NK-92 treated with Interleukin-12 subunit alpha and Interleukin-12 subunit beta, amount 100 ng/mL, for 24 hours (cell line): ENCODE measurements at regions not wholly inside any gene's neighbourhood (a gene's known extent, or its start where the extent isn't known, plus 50 kb on each side); places are given as distances from the start of the nearest gene placed in this dataset.

ENCODE experiments used
- DNase-seq: peaks from one replicate; lab custom pipeline; 2025; lab: John Stamatoyannopoulos, UW

DNA sequence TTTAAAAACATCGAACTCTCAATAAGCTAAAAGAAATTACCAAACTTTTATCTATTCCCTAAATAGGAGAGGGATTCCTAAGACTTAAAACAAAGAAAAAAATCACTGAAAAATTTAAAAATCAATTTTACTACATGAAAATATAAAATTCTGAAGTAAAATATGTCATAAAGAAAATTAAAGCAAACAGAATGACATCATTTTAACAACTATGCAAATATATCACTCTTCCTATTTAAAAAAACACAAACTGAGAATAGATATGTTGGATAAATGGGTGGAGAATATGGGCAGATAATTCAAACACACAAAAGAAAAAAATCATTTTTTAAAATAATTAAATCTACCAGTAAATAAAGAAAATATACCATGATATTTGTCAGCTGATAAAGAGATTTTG is 510.0 kb downstream of the BCL11B start:
- no peak for DNase-seq

DNA sequence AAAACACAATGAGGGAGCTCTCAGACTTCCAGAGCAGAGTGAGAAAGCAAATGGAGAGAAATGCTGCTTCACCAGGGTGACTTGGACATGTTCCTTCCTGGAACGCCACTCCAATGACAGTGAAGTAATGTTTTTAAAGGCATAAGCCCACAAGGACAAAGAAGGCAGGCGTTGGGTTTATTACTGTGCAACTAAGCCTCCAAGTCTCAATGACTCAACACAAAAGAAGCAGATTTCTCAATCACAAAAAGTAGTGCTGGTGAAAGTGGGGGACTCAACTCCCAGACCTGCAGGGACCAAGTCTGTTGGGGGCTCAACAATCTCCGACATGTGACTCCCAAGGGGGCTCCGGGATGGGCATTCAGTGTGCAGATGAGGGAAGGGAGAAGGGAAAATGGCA is 505.2 kb downstream of the BCL11B start:
- DNase-seq = no peak

DNA sequence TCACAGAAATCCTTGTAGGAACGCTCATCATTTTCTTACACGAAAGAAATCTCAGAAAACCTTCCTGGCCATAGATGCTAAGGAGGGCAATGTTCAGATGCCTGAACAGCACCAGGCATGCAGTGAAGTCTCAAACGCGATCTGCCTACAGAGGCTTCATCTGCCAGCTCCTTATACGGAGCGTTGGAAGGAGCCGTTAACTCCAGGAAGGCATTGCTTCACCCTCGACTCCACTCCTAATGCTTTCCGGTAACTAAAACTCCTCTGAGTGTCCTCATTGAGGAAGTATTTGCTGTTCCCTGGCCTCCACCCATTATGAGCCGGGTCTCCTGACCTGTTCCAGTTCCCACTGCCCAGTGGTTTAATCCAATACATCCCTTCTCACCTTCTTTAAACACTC is 502.7 kb downstream of the BCL11B start:
- no peak for DNase-seq

DNA sequence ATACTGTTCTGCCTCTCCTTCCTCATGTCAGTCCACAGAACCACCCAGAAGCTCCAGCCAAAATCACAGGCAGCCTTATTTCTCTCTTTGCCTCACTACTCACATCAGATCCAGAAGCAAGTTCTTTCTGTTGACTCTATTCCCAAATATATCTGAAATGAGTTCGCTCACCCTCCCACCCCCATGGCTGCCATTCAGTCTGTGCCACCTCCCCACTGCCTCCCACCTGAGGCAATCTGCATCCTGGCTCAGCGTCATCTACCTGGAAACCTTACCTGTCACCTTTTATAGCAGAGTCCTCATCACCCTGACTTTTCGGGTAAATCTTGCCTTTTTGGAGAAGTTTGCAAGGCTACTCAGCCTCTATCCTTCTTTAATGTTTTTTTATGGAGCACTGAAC is 501.8 kb downstream of the BCL11B start:
- no peak for DNase-seq

DNA sequence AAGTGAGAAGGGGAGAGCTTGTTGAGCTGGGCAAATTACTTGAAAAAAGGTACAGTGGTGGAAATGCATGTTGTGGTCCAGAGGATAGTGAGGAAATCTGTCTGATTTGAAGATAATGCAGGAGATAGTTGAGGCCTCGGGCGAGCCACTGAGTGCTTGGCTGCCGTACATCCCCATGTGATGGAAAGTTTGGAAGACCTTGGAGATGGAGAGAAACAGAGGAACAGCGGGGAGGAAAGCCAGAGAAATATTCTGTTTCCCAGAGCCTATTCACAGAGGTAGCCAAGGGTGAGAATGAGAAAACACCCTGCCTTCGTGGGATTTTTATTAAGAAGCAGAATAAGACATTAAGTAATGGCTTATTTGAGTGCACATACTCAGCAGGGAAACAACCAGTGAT is 498.2 kb downstream of the BCL11B start:
- no peak for DNase-seq

GRCh38 chr14:98775892-98776291 is 496.1 kb downstream of the BCL11B start:
- DNase-seq = no peak

DNA sequence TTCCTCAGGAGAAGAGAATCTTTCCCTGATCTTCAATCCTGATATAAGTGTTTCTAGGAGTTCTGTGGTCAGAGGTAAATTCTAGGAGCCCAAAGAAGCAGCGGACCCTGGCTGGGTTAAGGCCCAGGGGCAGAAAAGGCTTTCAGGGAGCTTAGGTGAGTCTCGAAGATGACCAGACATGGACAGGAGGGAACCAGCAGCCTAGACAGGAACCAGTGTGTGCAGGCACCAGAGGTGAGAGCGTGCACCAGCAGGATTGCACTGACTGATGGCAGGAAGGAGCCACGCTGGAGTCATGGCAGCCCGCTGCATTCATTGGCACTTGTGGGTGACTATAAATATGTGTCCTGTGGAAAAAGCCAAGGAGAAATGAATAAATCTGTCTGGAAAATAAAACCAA is 489.9 kb downstream of the BCL11B start:
- no peak for DNase-seq

DNA sequence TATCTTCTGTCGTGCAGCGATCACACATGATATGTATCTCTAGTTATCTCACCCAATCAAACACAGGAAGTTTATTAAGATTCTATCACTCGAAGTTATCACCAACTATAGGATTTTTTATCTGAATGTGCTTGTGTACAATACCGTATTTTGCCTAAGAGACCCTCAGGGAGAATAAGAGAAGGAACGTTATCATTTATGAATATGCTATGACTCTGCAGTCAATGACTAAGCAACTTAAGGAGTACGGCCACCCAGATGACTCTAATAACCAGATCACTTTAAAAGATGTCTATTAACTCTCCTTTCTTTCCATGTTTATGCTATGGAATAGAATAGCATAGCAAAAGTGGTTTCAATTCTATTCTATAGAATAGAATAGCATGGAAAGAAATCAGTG is 486.4 kb downstream of the BCL11B start:
- DNase-seq = no peak

DNA sequence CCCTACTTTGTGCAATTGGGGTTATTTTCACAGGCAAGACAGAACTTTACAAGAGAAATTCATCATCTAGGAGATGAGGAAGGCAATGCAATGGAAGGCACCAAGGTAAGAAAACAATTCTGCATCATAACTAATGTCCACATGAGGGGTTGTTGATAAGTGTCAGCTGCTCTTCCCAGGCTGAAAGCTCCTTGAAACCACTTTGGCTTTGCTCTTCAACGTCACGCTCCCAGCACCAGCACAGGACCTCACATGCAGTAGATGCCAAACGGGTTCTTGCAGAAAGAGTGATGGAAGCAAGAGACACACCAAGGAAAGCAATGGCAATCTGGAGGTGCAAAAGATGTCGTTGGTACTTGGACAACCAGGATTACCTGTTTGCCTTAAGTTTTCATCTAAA is 485.5 kb downstream of the BCL11B start:
- DNase-seq = no peak

GRCh38 chr14:98791661-98792060 is 480.3 kb downstream of the BCL11B start:
- DNase-seq = no peak

- DNase-seq = no peak
These were observed 479.8 kb downstream of the BCL11B start for GRCh38 chr14:98792171-98792570.

DNA sequence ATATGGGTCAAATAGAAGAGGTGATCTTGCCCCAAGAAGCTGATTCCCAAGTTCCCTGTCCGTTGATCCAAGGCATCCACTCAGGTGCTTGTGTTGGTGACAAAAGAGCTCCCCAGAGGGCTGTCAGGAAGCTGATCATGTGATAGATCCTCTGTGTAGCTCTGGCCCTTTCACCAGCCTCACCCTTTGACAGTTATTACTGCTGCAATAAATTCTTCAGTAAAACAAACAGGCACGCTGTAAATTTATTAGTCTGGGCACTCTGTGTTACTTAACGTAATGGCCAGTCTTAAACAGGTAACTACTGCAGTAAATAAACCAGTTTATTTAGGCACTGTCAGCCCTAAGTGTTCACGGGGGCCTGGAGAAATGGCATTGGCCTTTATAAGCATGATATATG is 473.9 kb downstream of the BCL11B start:
- no peak for DNase-seq

- no peak for DNase-seq
These were observed 472.1 kb downstream of the BCL11B start for GRCh38 chr14:98799891-98800290.

DNA sequence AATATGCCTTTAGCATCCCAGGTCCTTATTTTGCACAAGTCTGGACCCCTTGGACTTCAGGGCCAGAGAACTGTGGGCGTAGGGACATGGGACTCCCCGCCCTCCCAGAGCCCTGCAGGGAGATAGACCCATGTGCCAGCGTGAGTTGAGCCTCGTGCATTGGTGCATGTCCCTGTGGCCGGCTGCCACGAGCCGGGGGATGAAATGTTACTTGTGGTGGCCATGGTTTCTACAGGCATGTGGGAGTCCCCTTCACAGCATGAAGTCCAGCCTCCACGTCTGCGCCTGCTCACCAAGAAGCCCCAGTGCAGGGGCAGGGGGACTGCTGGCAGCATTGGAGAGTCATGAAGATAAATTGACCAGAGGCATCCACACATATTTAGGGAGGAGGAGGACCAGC is 470.0 kb downstream of the BCL11B start:
- DNase-seq = no peak

DNA sequence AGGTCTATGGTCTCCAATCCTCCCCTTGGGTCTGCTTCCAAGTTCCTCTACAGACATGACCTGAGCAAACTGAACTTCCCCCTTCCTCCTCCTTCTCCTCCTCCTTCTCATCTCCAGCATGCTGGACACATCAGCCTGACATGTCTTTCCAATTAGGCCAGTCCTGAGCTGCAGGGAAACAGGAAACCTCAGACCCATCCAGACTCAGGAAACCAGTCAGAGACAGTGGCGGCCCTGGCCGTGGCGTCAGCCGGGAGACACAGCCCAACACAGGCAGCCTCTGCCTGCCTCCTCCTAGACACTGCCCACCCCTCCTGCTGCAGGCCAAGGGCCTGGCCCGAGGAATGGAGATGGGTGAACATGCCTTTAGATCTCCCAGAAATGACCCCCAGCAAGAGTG is 468.8 kb downstream of the BCL11B start:
- DNase-seq = no peak

DNA sequence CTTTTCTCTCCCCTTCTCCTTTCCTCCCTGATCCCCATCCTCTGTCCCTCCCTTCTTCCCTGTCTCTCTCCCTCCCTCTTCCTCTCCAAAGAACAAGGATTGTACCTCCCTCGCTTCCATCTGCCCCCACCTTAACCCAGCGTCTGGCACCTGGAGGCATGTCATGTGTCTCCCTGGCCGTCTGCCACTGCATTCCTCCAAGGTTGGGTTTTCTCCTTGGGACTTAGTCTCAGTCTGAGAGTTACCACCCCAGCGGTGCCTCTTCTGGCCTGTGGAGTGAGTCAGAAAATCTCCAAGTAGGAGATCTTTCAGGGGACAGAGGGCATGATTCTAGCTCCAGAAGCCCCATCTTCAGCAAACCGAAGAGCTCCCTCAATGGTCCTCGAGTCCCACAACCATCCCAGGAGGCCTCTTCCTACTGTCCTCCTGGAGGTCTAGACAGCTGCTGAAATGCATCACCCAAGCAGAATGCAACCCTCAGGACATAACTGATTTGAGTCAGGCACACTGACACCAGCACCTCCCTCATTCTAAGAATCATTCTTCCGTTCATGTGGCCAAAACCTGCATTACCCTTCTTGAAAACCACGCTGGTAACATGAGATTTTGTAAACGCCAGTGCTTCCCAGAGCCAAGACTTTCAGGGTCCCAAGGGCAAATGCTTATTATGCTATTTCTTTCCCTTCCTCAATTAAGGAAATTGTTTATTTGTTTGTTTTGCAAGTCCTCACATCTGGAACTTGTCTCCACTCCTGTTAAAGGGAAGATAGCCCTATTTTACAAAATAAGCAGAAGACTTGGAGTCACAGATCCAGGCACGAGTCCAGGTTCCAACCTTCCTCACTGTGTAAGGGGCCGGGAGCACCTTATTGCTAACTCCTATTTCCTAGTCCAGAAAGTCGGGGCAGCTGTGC is 463.2 kb downstream of the BCL11B start:
- DNase-seq = no peak

GRCh38 chr14:98816195-98816594 is 455.8 kb downstream of the BCL11B start:
- no peak for DNase-seq

GRCh38 chr14:98816720-98817119 is 455.3 kb downstream of the BCL11B start:
- DNase-seq = no peak

DNA sequence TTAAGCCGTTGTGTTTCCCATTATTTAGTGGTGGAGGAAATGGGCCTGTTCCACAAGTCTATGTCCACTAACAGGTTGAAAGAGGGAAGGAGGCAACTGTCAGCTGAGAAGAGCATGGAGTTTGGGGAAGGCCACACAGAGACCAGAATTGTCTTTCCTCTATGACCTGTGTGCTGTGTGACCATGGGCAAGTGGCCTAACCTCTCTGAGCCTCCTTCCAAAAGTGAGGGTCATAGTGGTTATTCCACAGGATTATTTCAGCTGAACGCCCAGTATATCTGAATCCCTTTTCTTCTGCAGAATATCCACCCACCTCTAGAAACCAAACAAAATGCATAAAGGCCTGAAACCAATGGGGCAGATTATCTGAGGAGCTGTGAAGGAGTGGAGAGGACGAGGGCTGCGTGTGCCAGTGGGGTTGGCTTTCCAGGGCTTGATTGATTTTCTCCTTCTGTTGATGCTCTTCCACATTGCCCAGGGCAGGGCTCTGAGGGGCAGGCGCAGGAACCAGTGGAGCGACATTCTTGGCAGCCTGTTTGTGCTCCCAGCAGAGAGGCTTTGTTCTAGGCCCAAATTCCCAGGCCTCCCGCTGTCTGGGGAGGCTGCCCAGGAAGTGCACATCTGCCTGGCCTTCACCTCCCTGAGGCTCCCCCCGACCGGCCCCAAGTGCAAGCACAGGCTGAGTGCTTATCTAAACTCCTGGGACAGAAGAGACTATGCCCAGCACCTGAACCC is 452.7 kb downstream of the BCL11B start:
- no peak for DNase-seq

DNA sequence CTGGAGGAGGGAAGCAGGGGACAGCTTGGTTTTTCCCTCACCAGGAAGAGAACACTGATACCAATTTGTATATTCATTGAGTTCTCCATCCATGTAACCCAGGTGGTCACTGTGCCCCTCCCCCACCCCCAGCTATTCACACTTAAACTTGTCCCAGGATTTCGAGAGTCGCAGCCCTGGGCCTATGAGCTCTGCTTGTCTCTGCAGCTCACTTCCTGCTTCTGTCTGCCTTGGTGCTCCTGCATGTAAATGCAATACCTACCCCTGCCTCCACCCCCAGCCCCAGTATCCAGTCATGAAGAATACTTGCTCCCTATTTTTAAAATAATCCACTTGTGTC is 452.2 kb downstream of the BCL11B start:
- no peak for DNase-seq

DNA sequence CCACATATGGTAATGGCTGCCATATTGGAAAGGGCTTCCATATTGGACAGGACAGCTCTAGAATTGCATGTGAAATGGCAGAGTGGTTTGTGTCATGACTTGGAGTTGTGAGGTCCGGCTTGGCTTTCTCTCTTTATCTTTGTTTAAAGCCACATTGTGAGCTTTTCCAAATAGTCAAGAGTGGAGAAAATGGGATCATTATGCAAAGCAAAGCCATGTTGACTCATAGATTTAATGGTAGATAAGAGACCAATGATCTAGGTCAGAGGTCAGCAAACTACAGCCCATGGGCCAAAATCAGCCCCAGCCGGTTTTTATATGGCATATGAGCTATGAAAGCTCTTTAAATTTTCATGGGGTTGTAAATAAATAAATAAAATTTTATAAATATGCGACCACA is 449.1 kb downstream of the BCL11B start:
- DNase-seq = no peak

GRCh38 chr14:98826618-98827017 is 445.4 kb downstream of the BCL11B start:
- no peak for DNase-seq

- DNase-seq = no peak
These were observed 437.9 kb downstream of the BCL11B start for GRCh38 chr14:98834119-98834518.
